ENCODE measurements at regions not wholly inside any gene's neighbourhood (a gene's known extent, or its start where the extent isn't known, plus 50 kb on each side); places are given as distances from the start of the nearest gene placed in this dataset.
A peak's percentile ranks its signal among the peaks of the same experiment; 100 is the strongest.
"Not testable (repeated sequence)": the region's sequence is repeated elsewhere in the genome, so short reads cannot be mapped to it uniquely, and the experiment has no call there.

DNA sequence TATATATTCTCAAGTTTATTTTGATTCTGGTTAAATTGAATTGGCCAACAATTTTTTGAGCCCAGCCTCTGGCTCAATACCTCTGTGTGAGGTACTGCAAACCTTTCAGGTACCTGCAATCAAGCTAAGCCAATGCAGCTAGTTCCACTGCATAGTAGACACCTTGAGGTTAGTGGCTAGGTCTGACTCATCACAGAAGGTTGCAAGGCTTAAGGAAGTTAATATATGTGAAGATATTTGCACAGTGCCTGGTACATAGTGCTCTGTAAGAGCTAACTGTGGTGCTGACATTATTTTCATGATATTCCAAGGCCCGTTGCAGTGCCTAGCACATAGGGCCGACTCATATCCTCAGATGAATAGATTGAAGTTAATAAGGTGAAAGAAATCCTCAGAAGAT is 330.5 kb upstream of the KAZN start:
- DNase-seq = no peak

GRCh38 chr1:14270821-14271220 is 327.7 kb upstream of the KAZN start:
- DNase-seq = no peak

- DNase-seq = no peak
These were observed 324.7 kb upstream of the KAZN start for GRCh38 chr1:14273811-14274210.

DNA sequence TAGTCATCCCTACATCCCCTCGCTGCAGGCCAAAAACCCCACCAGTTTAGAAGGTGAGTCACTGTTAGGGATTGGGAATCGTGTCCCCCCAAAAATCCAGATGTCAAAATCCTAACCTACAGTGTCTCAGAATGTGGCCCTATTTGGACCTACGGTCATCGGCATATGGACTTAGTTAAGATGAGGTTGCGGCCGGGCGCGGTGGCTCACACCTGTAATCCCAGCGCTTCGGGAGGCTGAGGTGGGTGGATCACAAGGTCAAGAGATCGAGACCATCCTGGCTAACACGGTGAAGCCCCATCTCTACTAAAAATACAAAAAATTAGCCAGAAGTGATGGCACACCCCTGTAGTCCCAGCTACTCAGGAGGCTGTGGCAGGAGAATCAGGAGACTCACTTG is 318.6 kb upstream of the KAZN start:
- not testable (repeated sequence) for DNase-seq

DNA sequence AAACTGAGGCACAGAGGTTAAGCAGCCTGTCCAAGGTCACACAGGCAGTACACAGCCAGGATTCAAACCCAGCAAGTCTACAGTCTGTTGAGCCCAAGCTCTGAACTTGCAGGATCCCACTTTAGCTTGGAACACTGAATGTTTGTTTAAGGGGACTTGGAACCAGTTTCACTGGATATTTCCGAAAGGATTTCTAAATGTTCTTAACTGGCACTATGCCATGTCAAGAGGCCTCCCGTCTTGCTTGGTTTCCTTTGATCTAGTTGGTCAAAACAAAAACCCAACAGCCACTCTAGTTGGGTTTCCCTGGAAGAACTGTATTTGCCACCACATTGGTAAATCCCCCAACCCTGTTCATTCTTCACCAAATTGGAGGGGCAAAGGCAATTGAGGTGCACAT is 317.6 kb upstream of the KAZN start:
- DNase-seq = no peak

DNA sequence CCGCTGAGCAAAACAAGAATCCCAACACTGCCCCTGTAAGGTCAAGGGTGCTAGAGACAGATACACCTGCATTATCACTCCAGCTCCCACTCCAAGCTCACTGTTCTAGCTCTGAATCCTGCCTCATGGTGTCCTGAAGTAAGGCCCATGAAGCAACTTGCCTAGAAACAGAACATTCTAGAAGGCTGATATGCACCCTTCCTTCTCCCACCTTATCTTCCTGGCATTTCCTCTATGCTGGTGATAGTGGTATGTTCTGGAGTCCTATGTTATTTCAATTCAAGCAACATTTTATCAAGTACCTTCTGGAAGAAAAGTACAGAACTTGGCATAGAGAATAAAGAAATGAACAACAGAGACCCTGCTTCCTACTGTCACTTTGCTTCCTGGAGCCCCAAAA is 317.1 kb upstream of the KAZN start:
- DNase-seq = no peak

DNA sequence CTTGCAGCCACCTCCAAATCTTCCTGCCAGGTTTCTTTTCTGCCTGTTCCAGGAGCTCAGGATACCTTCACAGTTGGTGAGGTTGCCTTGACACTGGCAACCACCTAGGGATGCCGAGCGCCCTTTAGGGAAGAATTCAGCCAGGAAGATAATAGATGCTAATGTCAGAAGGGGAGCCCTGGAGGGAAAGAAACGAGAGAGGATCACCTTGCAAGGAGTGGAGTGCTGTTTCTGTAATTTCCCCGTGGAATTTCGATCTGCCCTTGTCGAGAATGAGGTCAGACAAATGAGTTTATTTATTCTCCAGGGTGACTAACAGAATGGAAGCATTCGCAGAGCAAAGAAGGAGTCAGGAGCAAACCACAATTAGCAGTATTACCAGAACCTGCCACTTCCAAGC is 315.8 kb upstream of the KAZN start:
- no peak for DNase-seq

DNA sequence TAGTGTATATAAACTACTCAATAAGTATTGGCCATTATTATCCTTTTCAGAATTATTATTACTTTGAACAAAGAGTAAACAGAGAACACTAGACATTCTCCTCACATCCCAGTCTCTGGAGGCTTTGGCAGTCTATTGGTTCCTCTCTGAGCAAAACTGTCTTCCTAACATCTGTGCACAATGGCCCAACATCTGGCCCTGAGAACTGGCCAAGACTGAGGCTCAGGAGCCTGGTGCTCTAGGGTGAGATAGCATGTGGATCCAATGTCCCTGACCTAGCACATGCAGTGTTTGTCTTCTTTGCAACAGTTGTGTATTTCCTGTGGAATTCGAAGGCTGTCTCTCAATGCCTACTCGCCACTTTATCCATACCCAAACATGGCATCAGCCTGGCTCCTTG is 313.2 kb upstream of the KAZN start:
- DNase-seq = no peak

GRCh38 chr1:14291182-14291581 is 307.3 kb upstream of the KAZN start:
- DNase-seq = not testable (repeated sequence)

DNA sequence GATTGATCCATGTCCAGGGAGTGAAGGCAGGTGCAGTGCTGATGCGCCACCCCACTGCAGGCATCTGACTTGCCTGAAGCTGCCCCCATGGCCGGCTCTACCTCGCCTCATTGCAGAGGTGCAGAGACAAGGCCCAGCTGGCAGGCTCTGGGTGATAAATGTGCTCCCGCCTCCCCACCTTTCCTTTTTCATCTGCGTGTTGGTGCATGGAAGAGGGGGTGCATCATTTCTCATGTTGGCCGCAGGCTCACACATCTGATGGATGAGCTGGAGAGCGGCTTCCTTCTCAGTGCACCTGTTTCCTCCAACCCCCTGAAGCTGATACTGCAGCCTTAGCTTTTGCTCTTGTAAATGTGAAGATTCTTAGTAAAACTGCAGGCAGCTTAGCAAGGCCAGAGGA is 306.0 kb upstream of the KAZN start:
- DNase-seq = no peak

GRCh38 chr1:14294006-14294405 is 304.5 kb upstream of the KAZN start:
- no peak for DNase-seq

DNA sequence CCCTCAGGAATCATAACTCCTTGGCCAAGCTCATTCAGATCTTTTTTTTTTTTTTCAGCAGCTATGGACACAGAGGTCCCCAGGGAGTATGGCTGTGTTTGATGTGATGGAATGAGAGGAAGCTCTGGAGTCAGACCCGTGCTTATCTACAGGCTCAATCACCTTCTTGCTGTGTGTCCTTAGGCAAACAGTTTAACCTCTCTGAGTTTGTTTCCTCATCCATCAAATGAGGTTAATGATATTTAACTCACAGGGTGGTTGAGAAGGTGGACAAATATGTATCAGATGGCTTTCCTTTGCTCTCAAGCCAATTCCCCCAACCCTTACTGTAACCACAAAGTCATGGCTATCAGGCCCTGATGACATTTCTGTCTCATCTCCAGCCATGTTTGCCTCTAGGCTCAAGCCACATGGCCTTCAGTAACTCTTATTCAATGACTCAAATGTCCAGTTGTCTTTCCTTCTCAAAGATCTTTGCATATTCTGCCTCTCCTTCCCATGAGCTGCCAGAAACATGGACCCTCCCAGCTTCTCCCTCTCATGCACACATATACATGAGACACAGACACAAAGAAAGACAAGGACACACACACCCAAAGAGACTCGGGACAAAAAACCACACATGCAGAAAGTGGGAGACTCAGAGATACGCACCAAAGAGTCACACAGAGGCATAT is 303.5 kb upstream of the KAZN start:
- no peak for DNase-seq

- DNase-seq = no peak
These were observed 301.7 kb upstream of the KAZN start for GRCh38 chr1:14296795-14297194.

- DNase-seq = no peak
These were observed 301.1 kb upstream of the KAZN start for GRCh38 chr1:14297356-14297755.

- DNase-seq = no peak
These were observed 299.7 kb upstream of the KAZN start for GRCh38 chr1:14298806-14299205.

DNA sequence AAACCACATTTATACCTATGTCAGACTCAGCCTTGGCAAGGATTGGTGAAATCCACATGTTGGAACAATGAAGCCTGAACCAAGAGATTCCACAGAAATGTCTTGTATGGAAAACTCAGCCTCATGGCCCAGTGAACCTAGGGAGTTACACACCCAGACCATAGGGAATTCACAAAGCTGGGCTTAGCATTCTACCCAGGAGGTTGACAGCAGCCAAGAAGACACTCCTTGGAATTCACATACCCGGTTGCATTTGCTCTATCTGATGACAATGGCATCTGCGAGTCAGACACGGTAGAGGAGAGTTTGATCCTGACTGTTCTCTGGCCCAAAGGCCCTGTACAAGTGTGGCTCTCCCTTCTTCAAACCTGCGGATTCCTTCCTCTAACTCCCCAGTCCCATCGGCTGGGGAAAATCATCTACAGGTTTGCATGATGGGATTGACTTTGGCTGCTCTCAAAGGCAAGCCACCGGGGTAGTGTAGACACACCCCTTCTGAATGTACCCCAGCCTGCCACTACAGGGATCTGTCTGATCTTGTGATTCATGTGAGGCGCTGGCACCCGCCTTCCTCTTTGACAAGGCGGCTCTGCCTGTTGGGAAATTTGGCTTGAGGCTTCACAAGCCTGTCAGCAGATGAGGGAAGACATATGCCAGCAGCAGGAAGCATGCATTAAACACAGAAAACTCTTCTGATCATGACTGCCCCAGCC is 297.3 kb upstream of the KAZN start:
- peak in 1 of 2 experiments; percentile 46 for DNase-seq

- no peak for DNase-seq
These were observed 296.8 kb upstream of the KAZN start for GRCh38 chr1:14301704-14302024.

DNA sequence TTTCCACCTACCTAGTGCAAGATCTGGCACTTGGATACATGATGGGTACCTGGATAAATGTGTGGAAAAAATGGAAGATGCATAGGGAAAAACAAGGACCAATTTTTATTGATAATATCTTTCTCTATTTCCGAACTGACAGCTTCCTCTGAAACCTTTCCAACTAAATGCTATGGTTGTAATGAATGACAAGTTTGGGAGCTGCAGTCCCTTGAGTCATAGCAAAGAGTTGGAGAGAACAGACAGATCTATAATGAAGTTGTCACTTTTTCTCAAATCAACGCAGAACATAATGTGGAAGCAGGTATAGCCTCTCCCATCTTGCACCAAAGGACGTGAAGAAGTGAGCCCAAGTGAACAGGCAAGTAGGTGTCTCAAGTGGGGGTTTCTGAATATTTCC is 296.5 kb upstream of the KAZN start:
- no peak for DNase-seq

GRCh38 chr1:14303011-14303410 is 295.5 kb upstream of the KAZN start:
- DNase-seq = no peak

DNA sequence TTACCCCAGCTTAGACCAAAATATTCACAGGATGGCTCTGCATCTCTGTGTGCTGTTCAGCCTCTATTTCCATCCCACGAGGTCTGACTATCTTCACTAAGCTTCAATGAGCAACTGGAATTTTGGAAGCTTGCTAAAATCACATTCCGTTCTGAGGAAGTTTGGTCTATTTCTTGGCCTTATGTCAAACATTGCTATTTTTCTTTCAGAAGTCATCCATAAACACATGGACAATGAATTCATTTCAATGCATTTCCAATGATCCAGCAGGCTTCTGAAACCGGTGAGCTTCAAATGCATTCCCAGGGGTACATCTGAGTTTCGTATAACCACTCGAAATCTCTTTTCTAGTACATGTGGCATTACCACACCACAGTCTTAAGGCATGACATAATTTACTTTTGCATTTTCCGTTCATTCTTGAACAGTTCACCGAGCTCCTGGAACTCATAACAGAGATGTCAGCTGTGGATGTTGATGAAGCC is 294.1 kb upstream of the KAZN start:
- DNase-seq = peak in 1 of 2 experiments; percentile 15

DNA sequence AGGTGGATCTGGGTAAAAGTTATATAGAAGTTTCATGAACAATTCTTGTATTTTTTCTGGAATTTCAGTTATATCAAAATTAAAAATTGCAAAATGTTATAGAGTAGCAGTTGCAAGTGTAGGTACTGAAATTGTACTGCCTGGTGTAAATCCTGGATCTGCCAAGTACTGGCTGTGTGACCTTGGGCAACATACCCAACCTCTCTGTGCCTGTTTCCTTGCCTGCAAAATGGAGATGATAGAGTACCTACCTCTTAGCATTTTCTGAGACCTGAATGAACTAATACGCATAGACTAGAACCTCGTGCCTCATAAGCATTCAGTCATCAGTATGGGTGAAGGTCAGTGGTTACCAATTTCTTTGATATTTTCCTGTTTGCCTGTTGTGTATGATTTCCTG is 290.0 kb upstream of the KAZN start:
- DNase-seq = no peak

DNA sequence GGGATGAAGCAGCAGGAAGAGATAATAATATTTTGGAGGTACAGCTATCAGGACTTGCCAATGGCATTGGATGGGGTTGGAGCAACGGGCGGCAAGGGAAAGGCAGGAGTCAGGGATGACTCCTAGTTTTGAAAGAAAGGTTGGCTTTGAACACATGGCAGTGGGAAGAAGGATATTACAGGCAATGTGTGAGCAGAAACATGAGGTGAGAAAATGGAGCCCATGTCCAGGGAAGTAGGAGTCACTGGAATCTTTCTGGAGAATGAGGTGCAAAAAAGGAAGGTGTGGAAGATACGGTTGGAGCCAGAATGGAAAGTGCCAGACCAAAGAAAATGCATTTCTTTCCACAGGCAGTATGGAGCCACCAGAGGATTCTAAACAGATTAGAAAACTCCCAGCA is 288.5 kb upstream of the KAZN start:
- DNase-seq = no peak

- DNase-seq = no peak
These were observed 288.0 kb upstream of the KAZN start for GRCh38 chr1:14310476-14310875.

GRCh38 chr1:14313731-14314431 is 284.6 kb upstream of the KAZN start:
- no peak for DNase-seq

Data from NCI-H446 (cell line).